ENCODE measurements at regions not wholly inside any gene's neighbourhood (a gene's known extent, or its start where the extent isn't known, plus 50 kb on each side); places are given as distances from the start of the nearest gene placed in this dataset.
A peak's percentile ranks its signal among the peaks of the same experiment; 100 is the strongest.

- TF ChIP-seq ZNF841 (CRISPR knock-in tag; IDR thresholded peaks at IDR 0.05; ENCODE audit: borderline replicate concordance) (no peak), JUND (CRISPR knock-in tag; IDR thresholded peaks at IDR 0.05) (no peak), MED1 (CRISPR knock-in tag; IDR thresholded peaks at IDR 0.05) (no peak), SOX5 (CRISPR knock-in tag; IDR thresholded peaks at IDR 0.05; ENCODE audit: borderline replicate concordance) (peak; percentile 38; the same call in 1 of the 2 replicates), ZNF280D (CRISPR knock-in tag; IDR thresholded peaks at IDR 0.05) (no peak), FOXA1 (IDR thresholded peaks at IDR 0.05) (peak; percentile 80), FOXA1 (CRISPR knock-in tag; IDR thresholded peaks at IDR 0.05) (0 out of 2 replicates have a peak, but pooled peaks have one; percentile 22), SOX6 (IDR thresholded peaks at IDR 0.05) (no peak), SOX6 (CRISPR knock-in tag; IDR thresholded peaks at IDR 0.05) (peak; percentile 24; the same call in 1 of the 2 replicates), BRF2 (CRISPR knock-in tag; IDR thresholded peaks at IDR 0.05) (no peak), FOSL2 (CRISPR knock-in tag; IDR thresholded peaks at IDR 0.05) (peak; percentile 74; the same call in 1 of the 2 replicates), ARID3A (IDR thresholded peaks at IDR 0.05; ENCODE audit: low read depth, low read length) (peak; percentile 92), NFIC (IDR thresholded peaks at IDR 0.05; ENCODE audit: low read length) (peak; percentile 68; the same call in 1 of the 2 replicates), FOXP1 (IDR thresholded peaks at IDR 0.05) (no peak), FOXP1 (CRISPR knock-in tag; IDR thresholded peaks at IDR 0.05) (0 out of 2 replicates have a peak, but pooled peaks have one; percentile 19), IKZF1 (IDR thresholded peaks at IDR 0.05) (no peak), EP300 (IDR thresholded peaks at IDR 0.05; ENCODE audit: low read depth in 2 of 2, low read length in 2 of 2) (peak in 1 of 2 experiments; percentile 82; a peak in 2 of 4 replicates), EP300 (CRISPR knock-in tag; IDR thresholded peaks at IDR 0.05; ENCODE audit: borderline replicate concordance) (no peak), CREM (IDR thresholded peaks at IDR 0.05) (peak; percentile 37), CREM (CRISPR knock-in tag; IDR thresholded peaks at IDR 0.05) (no peak), CHCHD3 (CRISPR knock-in tag; IDR thresholded peaks at IDR 0.05) (no peak), ZNF766 (CRISPR knock-in tag; IDR thresholded peaks at IDR 0.05; ENCODE audit: borderline replicate concordance) (no peak)
Measured at GRCh38 chr7:16978358-16979244, 96.8 kb upstream of the AGR3 start (continued).

Measured in HepG2 (cell line).